ENCODE measurements at regions not wholly inside any gene's neighbourhood (a gene's known extent, or its start where the extent isn't known, plus 50 kb on each side); places are given as distances from the start of the nearest gene placed in this dataset.

DNA sequence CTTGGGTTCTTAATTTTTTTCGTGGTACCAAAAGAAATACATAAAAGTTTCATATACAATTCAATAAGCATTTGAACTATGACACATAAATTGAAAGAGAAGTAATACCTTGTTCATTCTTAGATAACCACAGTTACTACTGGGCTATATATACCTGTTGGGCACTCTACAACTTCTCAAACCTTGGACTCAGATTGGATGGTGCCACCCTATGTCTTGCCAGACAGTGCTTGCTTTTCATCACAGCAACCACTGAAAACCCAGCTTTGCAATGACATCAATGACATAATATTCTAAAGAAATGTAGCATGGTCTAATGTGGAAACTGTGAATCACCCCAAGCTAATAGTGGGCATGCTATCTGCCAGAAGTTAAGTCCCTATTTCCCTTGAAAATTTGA is 62.8 kb upstream of the DPH5 start:
- DNase-seq (ENCODE audit: low spot score): no peak

DNA sequence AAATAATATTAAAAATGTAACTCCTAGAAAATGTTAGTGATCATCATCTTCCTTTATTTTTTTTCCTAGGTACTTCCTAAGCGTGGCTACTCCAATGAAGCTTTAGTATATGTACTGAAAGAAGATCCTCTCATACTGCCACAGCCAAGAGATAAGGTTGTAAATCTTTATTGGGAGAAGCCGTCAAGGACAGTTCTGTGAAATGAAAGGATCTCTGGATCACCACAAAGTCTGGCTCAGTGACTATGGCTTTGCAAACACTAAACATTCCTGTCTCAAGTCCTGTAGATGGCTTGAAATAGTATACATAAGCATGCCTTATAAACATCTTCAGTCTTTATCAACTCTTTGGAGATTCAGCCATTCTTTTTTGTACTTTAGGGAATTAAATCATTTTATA is 61.2 kb upstream of the DPH5 start:
- no peak for DNase-seq (ENCODE audit: low spot score)

- DNase-seq (ENCODE audit: low spot score): no peak
Measured at GRCh38 chr1:101081496-101082488, 56.2 kb upstream of the DPH5 start.

- no peak for DNase-seq (ENCODE audit: low spot score)
Measured at GRCh38 chr1:101080859-101081258, 55.3 kb upstream of the DPH5 start.

DNA sequence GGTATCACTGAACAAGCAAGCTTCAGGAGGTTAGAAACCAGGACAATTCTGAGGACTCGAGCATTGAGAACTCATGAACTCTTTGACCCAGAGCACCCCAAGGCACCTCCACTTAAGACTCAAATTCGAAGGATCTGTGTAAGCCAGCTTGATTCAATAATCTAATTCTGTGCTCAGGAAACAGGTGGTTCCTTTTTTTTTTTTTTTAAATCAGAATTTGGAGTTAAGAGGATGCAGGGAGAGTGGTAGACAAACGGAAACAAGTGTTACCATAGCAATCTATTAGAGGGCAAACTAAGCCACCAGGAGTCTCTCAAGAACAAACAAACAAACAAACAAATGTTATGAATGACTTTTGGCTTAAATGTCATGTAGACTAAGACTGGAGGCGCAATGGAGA is 53.8 kb upstream of the DPH5 start:
- peak; percentile 2 for DNase-seq (ENCODE audit: low spot score)

- DNase-seq (ENCODE audit: low spot score): no peak
Measured at GRCh38 chr1:101077849-101078248, 52.3 kb upstream of the DPH5 start.

DNA sequence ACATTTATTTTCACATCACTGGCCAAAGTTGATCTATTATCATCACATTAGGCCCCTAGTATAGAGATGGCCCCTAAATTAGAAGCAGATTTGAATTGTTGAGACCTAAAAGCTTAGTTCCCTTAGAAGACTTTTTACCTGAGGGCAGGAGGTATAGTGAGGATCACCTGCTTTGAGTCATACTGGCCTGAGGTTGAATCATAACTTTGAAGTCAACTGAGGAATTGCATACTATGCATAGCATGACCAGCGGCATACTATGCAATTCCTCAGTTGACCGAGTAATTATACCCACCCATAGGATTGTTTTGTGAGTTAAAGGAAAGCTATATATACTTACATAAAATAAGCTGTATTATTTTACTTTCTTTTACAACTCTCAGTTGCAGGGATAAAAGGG is 50.3 kb upstream of the DPH5 start:
- no peak for DNase-seq (ENCODE audit: low spot score)

Small RNA genes lying in the stretch of these regions (small RNA-seq; reads per million reads assigned to genes)
- 0 reads per million in 2 experiments for gene RF00424
